ENCODE measurements at regions not wholly inside any gene's neighbourhood (a gene's known extent, or its start where the extent isn't known, plus 50 kb on each side); places are given as distances from the start of the nearest gene placed in this dataset.

GRCh38 chr5:15222156-15222555 is 277.8 kb upstream of the FBXL7 start (continued):
- TF ChIP-seq ID3 (CRISPR knock-in tag; IDR thresholded peaks at IDR 0.05): no peak
- TF ChIP-seq ID3 (tag; IDR thresholded peaks at IDR 0.05): no peak
- TF ChIP-seq TFE3 (CRISPR knock-in tag; IDR thresholded peaks at IDR 0.05): no peak
- TF ChIP-seq, protein P1, sequence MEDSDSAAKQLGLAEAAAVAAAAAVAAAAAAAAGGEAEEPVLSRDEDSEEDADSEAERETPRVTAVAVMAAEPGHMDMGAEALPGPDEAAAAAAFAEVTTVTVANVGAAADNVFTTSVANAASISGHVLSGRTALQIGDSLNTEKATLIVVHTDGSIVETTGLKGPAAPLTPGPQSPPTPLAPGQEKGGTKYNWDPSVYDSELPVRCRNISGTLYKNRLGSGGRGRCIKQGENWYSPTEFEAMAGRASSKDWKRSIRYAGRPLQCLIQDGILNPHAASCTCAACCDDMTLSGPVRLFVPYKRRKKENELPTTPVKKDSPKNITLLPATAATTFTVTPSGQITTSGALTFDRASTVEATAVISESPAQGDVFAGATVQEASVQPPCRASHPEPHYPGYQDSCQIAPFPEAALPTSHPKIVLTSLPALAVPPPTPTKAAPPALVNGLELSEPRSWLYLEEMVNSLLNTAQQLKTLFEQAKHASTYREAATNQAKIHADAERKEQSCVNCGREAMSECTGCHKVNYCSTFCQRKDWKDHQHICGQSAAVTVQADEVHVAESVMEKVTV (CRISPR knock-in tag; IDR thresholded peaks at IDR 0.05): no peak
- TF ChIP-seq HNRNPK (IDR thresholded peaks at IDR 0.05; ENCODE audit: low read depth, low read length, poor library complexity, severe bottlenecking): no peak

- FAIRE-seq: no peak
- Histone ChIP-seq H3K9ac (ENCODE audit: insufficient read depth in 1 of 2, low read depth in 2 of 2, low read length in 2 of 2) (no peak overlapping the region), H2AFZ (ENCODE audit: low read depth, low read length) (no peak overlapping the region), H3K27me3 (ENCODE audit: control insufficient read depth in 2 of 2, insufficient read depth in 2 of 2, low read length in 2 of 2) (no peaks in the 10 kb centered on the region), H3K4me3 (no peak overlapping the region), H4K20me1 (replicated peaks; ENCODE audit: control insufficient read depth, insufficient read depth, low read length) (no peaks in the 10 kb centered on the region), H3K9me3 (replicated peaks; ENCODE audit: control insufficient read depth, insufficient read depth, low read depth, low read length) (0 out of 2 replicates have a peak, but pooled peaks cover 2% of the 10 kb centered on the region), H3K4me1 (replicated peaks in 1 of 2; ENCODE audit: control insufficient read depth in 2 of 2, insufficient read depth in 2 of 2, low read length in 2 of 2) (no peaks in the 10 kb centered on the region), H3K27ac (ENCODE audit: extremely low read depth, low read depth, low read length) (no peak overlapping the region), H3K4me2 (ENCODE audit: insufficient read depth, low read length) (no peak overlapping the region), H3K79me2 (ENCODE audit: control insufficient read depth, insufficient read depth, low read length) (no peaks in the 10 kb centered on the region), H3K9me1 (ENCODE audit: control insufficient read depth, insufficient read depth, low read length) (no peaks in the 10 kb centered on the region), H3K36me3 (ENCODE audit: control insufficient read depth, insufficient read depth, low read length) (no peaks in the 10 kb centered on the region)
- POLR2A ChIA-PET: no interaction called here
- no peak for ATAC-seq
- CTCF ChIA-PET (ENCODE audit: low intra/inter-chr PET ratio): no interaction called here
- intact Hi-C loops (cut with micrococcal nuclease) (no loop called here), in situ Hi-C loops (cut with MboI) (no loop called here)
- DNase-seq (ENCODE audit: extremely low read depth in 1 of 4, low spot score in 3 of 4): no peak
- no TSS peak for BruUV-seq (replicated peaks)
- WGBS (ENCODE audit: insufficient coverage, low coverage, missing lambda C conversion rate): under 1% methylated on average over 5 of the region's 5 CpGs
- no peak for TF ChIP-seq CC2D1A (IDR thresholded peaks at IDR 0.05)
- no peak for TF ChIP-seq SRSF7 (optimal IDR thresholded peaks at IDR 0.05; ENCODE audit: low read depth, low read length)
- no peak for TF ChIP-seq FOSL1 (tag; conservative IDR thresholded peaks at IDR 0.05)
- TF ChIP-seq, protein P2, sequence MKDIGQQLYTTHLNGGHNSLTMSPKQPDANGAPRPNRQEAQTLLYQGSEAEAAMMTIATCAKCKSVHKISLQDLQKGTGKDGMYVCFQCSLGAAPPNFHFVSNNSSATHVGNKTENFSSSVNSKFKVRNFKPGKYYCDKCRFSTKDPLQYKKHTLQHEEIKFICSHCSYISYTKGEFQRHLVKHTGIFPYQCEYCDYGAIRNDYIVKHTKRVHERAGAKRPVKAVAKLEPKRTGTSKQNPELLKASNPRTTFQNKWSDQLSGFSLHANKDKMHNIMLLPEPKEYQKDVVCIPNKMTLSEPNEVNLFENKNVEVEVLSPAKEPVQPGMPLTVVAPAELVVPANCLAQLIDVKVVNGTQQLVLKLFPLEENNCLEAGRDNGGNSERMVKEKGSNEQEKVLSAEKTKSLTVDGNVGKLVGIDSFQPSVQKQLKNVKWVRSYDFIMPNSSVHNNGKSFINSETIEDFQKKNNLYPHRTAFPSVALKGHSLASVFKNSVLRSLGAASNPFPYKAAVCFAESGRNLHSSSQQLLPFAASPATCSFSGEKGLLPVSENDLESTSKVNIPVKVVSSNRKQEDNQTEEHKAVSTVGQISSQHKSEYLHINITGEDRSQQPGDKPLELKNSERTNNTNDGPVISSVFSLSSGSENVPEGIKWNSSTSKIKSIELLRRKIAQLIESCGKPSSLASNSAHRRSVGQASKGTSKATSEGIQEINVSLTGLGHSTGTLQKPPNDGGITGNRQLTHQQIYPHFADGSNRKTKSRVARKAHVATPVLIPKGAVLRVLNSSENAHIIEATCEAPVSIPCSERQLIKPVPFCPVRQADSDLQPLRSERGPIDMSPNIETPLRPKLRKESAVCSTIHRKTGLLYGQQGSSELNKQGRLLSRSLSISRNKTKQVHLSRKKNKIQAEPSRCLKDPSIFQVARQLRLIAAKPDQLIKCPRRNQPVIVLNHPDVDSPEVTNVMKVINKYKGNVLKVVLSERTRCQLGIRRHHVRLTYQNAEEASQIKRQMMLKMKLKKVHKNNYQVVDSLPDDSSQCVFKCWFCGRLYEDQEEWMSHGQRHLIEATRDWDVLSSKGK (CRISPR knock-in tag; IDR thresholded peaks at IDR 0.05): no peak
- no peak for TF ChIP-seq SAFB2 (IDR thresholded peaks at IDR 0.05; ENCODE audit: borderline replicate concordance, low read depth, low read length, severe bottlenecking)
- TF ChIP-seq HIVEP1 (CRISPR knock-in tag; IDR thresholded peaks at IDR 0.05): no peak
- no peak for TF ChIP-seq ZNF431 (CRISPR knock-in tag; IDR thresholded peaks at IDR 0.05)
- TF ChIP-seq NR4A1 (CRISPR knock-in tag; IDR thresholded peaks at IDR 0.05): no peak
- no peak for TF ChIP-seq NR4A1 (tag; IDR thresholded peaks at IDR 0.05)
- TF ChIP-seq EGR1 (conservative IDR thresholded peaks at IDR 0.05): no peak
Measured at GRCh38 chr5:15220642-15221173, 279.3 kb upstream of the FBXL7 start.

Data from K562 (cell line).